NCI-H187 (cell line): ENCODE measurements at regions not wholly inside any gene's neighbourhood (a gene's known extent, or its start where the extent isn't known, plus 50 kb on each side); places are given as distances from the start of the nearest gene placed in this dataset.

Experiments used
- DNase-seq, 2 experiments: peaks; one replicate each; lab custom pipeline; 2025; lab: John Stamatoyannopoulos, UW

DNA sequence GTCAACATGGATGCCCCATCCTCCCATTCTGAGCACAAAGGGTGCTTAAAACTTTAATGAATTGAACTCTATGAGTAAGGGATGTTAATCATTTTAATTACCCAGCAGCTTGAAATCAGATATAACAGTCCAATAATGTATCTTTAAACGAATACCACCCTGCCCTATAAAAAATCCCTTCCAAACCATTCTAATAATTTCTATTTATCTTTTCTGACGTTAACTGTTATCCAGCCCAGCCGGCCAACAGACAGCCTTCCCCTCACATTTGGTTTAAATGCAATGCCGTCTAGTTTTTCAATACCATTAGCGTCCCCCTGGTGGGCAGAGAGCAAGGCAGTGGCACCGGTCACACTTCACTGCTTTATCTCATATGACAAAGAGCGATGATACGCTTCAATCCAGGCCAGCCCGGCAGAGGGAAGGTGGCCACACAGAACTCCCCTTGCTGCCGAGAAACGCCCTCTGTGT lies 402.2 kb upstream of the ZNF507 start:
- DNase-seq = no peak

DNA sequence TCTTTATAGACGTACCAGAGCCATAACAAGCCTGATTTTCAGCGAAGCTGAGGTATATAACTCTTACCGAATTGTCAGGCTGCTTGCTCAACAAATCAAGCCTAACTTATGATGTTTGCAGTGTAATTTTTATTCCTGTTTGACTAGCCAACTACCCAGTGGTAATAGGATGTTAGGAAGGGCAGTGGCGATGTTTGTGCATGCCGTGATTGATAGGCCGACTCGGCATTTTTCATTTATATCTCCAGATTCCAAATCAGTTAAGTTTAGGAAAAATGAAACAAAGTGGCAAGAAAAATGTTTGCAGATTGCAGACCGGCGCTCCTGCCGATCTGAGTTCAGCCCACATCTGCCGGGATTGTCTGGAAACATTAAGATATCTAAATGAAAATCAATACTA lies 401.6 kb upstream of the ZNF507 start:
- DNase-seq = no peak

DNA sequence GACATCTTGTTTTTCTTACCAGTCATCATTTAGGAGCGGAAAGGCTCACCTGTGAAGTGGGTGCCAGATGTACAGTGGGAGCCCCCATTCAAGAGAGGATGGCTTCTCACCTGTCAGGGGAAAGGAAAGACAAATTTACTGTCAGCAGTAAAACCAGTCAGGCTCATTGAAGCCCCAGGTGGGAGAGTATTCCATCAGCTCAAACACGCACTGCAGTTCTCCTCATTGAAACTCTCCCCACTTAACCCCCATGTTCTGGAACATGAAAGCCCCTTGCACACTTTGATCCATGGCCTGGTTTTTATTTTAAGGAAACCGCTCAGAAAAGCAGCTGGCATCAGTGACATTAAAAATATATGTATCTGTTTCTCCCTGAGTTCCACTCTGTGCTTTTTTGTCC lies 401.1 kb upstream of the ZNF507 start:
- no peak for DNase-seq

DNA sequence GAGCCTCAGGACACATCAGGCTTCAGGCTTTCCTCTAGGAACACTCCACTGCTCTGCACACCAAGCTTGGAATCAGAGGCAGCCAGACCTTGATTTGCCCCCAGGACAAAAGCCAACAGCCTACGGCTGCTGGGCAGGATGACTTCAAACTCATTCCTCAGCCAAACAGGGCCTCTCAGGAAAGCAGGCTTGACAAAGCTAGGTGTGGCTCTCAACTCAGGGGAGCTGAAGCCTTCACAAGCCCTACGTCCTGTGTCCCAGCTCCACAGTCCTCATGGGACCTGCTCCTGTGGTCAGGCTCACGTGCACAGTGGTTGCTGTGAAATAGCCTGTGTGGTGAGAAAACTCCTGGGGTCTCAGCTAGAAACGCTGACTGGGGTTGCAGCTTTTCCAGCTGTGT lies 398.9 kb upstream of the ZNF507 start:
- DNase-seq = no peak

DNA sequence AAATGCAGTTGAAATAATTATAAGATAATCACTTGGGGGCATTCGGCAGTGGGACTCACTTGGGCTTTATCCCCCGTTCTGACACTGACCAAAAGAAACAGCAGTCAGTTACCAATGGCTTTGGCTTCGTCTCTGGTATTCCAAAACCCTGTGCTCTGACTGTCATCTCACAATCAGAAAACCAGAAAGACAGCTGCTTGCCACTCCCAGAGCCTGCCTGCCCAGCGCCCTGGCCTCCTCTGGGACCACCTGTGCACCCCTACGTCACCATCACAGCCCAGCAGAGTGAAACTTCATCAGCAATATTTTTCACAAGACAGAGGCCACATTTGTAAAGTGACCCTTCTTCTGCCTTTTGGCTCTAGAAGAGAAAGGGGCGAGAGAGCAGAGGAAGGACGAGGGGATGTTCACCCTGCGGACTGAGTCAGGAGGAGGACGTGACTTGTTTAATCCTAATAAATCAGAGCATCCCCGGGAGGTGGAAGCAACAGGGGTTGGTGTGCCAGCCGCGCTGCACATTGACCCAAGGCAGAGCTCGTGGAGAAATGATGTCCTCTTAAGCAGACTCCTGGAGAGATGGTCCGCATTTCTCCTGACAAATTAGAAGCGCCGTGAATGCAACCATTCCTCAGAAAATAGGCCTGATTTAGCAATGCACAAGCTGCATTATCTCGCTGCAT lies 397.8 kb upstream of the ZNF507 start:
- no peak for DNase-seq

DNA sequence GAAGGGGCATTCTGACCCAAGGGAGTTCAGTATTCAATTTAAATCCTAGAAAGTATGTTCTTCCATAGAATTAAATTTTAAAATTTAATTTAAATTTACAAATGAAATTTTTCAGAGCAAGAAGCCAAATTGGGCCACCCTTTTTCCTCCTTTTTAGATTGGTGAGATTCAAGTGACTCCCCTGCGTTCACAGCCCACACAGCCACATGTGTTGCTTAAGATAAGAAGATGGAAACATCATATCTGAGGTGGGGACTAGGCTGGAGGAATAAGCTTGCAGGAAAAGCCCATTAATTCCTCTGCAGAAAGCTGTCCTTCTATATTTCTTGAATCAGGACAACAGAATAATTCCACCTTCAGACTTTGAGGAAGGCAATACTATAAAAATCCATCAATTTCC lies 392.7 kb upstream of the ZNF507 start:
- DNase-seq = no peak

DNA sequence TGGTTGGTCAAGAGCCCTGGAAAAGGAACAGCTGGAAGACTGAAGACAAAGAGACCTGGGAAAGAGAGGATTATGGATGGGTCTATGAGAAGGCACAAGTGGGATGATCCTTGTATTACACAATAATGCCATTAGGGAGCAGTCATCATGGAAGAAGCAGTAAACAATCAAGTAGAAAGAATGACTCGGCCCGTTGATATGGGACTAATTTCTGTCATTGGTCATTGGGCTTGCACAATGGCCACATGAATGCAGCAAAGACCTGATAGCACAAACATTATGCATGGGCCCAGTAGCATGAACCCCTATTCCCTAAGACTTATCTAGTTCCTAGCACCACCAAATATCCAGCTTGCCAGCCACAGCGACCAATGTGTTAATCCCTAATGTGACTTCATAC lies 390.3 kb upstream of the ZNF507 start:
- DNase-seq = no peak

DNA sequence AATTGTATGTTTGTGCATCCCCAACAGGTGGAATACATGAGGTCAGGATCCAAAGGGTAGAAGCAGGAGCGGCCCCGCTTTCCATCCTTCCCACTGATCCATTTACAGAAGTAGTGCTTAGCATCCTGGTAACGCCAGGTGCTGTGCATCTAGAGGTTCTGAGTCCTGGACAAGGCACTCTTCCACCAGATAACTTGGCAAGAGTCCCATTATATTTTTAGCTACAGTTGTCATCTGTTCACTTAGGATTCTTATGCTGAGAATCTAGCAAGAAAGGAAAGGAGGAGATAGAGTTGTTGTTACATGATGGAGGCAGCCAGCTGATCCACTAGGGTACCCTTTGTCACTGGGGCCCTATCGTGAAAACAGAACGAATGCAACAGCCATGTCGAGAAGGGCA lies 389.5 kb upstream of the ZNF507 start:
- DNase-seq = no peak

DNA sequence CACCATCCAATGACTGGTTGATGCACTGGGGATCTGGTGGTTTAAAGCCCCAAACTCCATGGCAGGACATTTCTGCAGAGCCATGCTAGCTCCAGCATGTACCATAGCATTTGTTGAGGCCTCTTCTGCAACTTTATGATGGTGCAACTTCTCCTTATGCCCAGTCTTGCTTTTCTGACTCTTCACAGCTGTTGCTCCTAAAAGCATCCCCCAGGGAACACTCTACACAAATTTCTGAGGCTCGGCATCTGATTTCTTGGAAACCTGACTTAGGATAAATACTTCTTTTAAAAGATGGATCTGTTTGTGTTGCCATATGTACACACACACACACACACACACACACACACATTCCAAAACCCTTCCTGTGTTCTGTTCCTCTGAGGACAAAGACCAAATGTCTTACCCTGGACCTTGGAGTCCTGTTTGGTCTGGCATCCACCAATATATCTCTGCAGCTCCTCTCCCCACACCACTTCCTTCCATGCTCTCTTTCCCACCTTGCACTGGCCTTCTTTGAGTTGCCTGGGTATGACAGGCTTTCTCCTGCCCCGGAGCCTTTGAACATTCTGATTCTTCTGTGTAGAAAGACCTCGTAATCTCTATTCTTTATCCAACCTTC lies 388.5 kb upstream of the ZNF507 start:
- no peak for DNase-seq

DNA sequence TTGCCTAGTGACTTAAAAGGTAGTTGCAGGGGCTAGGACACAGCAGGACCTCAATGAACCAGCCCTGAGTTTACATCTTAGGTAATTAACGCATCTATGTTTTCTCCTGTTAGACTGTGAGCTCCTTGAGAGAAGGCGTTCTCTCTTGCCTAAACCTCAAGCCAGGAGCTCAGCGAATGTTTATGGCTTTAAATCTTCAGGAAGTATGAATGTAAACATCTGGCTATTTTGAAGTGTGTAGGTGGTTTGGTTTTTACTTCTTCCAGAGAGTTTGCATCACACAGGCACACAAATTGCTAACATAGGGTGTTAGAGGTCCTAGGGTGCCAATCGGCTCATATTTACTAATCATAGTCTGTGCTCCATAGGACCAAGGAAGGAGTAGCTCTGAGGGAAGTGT lies 387.7 kb upstream of the ZNF507 start:
- no peak for DNase-seq

DNA sequence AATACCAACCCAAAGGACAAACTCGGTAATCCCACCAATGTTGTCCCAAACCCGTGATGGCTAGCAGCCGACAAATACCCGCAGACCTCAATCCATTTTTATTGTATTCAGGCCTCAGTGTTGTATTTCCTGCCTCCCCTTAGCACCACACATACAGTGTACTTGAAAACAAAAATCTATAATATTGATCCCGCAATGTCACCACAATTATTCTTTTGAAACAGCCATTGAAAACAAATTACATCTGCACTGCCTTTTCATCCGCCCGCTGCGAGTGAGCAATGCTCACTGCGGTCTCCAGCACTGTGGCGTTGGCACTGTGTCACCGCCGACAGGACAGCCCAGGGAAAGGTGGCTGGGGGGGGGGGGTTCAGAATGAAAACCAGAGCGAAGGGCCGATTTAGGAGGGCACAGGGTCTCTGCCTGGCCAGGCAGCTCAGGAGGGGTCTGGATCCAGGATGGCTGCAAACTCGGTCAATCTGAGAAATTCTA lies 385.8 kb upstream of the ZNF507 start:
- DNase-seq = no peak

DNA sequence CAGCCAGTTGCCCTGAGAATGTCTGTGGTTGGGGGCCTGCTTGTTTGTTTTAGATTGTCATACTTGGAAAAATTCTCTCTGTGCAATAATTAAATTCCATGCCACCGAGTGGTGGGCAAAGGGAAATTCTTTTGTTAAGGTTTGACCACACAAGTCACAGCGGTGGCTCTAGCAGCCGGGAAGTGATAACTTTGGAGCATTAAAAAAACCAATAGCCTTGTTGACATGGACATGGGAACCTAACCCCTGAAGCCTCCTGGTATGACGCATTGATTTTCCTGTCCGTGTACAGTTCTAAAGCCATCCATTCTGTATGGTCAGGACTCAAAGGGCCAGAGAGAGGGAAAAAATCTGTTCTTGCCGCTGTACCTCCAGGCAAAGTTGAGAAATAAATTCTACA lies 384.9 kb upstream of the ZNF507 start:
- DNase-seq = no peak

DNA sequence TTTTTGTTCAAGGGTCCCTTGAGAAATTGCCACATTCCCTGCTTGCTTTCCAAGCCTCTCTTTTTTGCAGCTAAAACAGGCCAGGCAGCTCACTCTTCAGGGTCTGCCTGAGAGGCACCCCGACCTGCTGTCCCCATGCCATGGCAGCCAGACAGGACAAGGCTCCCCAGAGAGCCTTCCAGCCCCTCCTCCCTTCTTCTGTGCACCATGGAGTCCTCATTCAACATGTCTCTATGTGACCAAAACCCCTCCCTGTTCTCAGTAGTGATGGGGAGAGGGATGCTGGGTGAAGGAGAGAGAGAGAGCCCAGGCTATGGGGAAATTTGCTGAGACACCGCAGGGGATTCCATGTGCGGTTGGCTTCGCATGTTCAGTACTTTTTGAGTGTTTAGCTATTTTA lies 384.2 kb upstream of the ZNF507 start:
- DNase-seq = no peak

DNA sequence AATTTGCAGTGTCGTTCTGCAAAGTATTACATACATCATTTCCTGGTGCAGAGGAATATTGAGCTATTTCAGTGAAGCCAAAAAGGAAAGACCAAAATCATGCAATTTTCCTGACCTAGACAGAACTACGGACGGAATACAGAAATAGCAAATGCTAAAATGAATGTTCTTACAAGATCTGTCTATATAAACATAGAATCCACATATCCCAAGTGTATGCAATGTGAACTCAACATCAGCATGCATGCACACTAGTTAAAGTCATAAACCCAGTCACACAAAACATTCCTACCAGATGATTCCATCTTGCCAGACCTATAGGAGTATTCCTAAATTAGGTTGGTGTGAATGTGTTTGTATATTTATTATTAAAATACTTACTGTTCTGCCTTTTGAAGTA lies 383.7 kb upstream of the ZNF507 start:
- no peak for DNase-seq

DNA sequence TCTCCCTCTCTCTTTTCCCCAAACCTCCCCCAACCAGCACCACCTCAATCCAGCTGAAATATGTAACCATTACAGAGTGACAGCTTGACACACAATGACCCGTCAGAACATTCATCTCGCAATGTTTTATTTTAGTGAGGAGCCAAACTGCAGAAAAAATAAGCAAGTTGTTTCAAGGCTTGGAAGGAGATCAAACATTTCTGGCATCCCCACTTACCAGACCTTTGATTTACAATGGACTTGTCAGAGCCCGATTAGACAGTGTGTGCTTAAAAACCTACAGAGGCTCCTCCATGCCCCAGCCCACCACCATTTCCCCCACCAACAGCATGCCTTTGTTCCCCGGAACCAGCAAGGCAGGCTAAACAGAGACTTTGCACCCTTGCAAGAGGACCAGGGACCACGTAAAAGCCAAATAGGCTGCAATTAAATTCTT lies 382.8 kb upstream of the ZNF507 start:
- no peak for DNase-seq

DNA sequence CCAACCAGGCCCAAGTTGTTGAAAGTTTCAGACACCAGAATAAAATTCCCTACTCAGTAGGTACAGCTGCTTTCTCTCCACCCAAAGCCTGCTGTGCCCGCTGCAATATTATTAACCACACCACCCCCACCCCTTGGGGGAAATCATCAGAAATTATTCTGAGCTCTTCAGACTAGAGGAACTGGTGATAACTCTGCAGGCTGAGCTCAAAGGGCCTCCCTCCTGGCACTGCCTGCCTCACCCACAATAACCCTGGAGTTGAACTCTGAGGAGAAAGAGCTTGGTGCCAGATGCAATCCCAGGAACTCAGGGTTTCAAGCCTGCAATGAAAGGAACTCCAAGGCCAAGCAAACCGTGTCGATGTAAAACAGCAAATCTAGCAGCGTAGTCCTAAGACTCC lies 381.7 kb upstream of the ZNF507 start:
- no peak for DNase-seq

DNA sequence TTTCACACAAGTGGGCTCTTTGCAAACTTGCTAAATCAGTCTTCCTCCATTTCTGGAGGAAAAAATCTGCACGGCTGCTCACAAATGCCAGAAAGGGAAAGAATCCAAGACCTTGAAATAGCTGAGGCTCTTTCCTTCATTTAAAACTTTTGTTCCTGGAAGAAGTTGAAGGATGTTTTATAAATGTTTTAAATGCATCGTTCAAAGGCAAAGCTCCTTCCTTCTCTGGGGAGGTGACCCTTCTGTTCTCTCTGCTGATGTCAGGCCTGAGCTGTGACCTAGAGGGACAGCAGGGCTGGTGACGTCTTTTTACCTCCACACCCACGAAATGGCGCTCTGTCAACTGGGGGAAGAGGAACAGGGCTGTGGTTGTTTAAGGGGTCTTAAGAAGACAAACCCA lies 376.4 kb upstream of the ZNF507 start:
- DNase-seq = no peak

DNA sequence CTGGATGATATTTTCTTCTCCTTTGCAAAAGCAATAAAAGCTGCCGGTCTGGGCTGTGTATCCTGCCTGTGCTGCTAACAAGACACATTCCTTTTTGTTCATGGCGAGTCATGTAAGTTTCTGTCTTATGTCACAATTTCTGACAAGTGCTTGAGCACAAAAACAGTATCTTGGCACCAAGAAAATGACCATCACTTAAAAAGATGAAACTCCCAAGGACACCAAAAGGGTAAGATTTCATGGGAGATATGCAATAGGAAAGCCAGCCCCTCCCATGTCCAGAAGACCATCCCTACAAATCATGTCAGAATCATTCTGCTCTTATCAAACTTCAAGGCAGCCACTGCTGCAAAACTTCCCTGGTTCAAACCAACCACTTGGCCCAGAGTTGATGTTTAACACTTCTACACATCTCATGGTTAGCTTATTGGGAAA lies 375.4 kb upstream of the ZNF507 start:
- DNase-seq = no peak

DNA sequence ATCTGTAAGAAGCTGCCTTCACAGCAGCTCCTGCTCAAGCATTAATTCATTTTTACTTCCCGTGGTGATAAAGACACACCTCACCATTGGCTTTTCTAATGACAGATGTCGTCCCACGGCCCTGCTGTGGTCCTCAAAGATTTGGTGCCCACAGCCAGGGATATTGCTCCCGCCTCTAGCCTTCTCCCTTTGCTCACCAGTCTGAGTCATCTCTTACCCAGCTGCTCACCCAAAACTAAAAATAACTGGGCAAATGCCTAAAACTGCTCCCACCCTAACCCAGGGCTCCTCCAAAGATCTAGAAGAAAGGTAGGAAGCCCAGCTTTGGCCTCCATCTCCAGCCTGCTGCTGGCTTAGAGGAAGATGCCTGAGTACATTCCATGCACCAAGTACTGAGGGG lies 371.1 kb upstream of the ZNF507 start:
- no peak for DNase-seq

DNA sequence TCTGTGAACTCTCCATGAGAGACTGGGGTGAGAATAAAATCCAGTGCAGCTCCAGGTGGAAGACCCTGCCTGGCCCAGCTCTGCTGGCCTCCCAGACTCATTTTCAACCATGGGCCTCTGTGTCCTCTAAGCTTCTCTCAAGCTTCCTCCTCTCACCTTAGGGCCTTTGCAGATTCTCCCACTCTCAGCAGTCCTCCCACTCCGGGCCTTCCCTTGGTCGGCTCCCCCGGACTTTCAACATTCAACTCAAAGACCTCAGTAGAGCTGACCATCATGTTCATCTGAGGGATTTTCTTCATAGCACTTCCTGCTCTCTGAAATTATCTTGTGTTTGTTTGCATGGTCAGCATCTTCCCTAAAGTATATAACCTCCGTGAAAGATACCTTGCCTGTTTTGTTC lies 370.5 kb upstream of the ZNF507 start:
- DNase-seq = no peak

DNA sequence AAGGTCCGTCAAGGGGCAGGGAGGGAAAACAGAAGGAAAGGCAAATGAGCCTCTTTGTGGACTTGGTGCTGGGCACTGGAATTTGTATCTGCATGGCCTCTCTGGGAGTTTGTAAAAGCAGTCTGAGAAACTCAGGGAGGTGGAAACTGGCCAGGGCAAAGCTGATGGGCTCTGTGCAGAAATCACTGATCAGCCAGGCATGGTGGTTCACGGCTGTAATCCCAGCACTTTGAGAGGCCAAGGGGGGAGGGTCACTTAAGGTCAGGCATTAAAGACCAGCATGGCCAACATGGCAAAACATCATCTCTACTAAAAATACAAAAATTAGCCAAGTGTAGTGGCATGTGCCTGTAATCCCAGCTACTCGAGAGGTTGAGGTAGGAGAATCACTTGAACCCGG lies 369.9 kb upstream of the ZNF507 start:
- no peak for DNase-seq

DNA sequence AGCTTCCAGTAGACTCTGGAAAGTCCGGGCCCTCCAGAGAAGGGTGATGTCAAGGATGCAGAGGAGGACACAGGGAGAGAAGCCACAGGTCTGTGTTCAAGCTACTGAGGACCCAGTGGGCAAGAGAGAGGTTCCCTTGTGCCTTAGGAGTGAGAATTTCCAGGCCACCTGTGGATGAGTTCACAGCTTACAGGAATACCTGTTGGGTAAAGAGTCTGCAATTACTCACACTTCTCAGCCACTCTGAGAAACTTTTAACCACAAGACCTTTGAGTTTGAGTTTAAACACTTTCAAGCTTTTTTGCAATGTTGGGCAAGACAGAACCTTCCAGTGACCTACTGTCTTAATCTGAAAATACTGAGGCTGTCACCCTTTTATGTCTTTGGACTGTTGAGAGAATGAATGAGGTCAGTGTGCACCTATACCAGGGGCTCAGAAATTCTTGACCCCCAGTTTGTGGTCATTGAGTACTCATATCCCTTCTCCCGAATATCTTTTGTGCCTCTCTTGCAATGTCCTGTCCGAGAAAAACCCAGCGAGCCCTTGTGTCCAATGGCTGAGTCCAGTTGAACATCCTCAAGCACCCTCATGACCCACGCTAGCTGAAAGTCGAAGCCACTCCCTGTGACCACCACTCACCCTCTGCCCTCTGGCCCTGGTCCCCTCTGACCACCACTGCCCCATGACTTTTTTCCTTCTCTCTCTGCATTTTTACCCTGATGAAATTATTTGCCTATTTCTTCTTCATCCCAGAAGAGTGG lies 368.5 kb upstream of the ZNF507 start:
- DNase-seq = no peak

DNA sequence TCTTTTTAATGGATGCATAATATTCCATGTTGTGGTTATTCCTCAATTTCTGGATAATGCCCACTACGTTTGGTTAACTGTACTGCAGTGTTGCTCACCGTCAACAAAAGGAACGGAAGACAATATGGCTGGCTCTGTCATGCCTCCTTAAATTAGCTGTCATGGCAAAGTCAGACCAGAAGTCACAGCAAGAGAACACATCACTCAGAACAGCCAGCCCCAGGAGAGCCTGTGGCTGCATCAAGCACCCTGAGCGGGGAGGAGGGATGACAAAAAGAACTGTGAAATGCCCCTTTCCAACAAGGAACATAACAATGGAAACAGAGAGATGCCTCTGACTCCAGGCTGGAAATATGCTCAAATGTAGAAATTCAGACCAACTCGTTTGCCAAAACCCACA lies 366.0 kb upstream of the ZNF507 start:
- no peak for DNase-seq
